ENCODE measurements at regions not wholly inside any gene's neighbourhood (a gene's known extent, or its start where the extent isn't known, plus 50 kb on each side); places are given as distances from the start of the nearest gene placed in this dataset.

DNA sequence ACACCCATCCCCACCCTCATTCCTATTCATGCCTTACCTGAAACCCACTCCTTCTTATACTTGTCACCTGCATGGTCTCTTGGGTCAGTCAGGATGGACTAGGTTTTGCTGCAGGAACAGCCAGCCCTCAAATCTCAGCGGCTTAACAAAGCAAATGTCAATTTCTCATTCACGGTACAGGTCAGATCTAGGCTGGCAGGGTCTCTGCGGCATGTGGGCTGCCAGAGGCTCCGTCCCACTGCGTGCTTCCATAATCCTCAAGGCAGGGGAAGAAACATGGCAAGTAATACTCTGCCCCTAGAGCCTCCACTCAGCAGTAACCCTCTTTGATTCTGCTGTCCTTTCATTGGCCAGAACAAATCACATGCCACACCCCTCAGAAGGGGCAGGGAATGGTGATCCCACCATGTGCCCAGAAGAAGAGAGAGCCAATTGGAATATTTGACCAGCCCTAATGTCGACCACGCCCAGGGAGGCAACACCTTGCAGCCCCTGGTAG is 114.9 kb upstream of the ZMIZ1 start:
- H3K4me3 Mint-ChIP-seq (ENCODE audit: unreplicated experiment) = no peak overlapping the region

GRCh38 chr10:78954689-78955088 is 114.1 kb upstream of the ZMIZ1 start:
- Mint-ChIP-seq H3K27me3 (ENCODE audit: unreplicated experiment) (peaks cover 8% of the 10 kb centered on the region), H3K36me3 (ENCODE audit: unreplicated experiment) (no peaks in the 10 kb centered on the region), H3K27ac (ENCODE audit: unreplicated experiment) (no peak overlapping the region), H3K4me1 (ENCODE audit: low read depth, unreplicated experiment) (peaks cover under 1% of the 10 kb centered on the region), H3K9me3 (ENCODE audit: unreplicated experiment) (peaks cover 7% of the 10 kb centered on the region), H3K4me3 (ENCODE audit: unreplicated experiment) (no peak overlapping the region)
- TF ChIP-seq CTCF (IDR thresholded peaks at IDR 0.05; ENCODE audit: partially characterized antibody, unreplicated experiment) = no peak
- no peak for DNase-seq

More for the DNA sequence above, 114.9 kb upstream of the ZMIZ1 start:
- Mint-ChIP-seq H3K27me3 (ENCODE audit: unreplicated experiment) (peaks cover 8% of the 10 kb centered on the region), H3K27ac (ENCODE audit: unreplicated experiment) (no peak overlapping the region), H3K4me1 (ENCODE audit: low read depth, unreplicated experiment) (no peaks in the 10 kb centered on the region), H3K9me3 (ENCODE audit: unreplicated experiment) (peaks cover 7% of the 10 kb centered on the region), H3K36me3 (ENCODE audit: unreplicated experiment) (no peaks in the 10 kb centered on the region)
- no peak for DNase-seq
- no peak for TF ChIP-seq CTCF (IDR thresholded peaks at IDR 0.05; ENCODE audit: partially characterized antibody, unreplicated experiment)

DNA sequence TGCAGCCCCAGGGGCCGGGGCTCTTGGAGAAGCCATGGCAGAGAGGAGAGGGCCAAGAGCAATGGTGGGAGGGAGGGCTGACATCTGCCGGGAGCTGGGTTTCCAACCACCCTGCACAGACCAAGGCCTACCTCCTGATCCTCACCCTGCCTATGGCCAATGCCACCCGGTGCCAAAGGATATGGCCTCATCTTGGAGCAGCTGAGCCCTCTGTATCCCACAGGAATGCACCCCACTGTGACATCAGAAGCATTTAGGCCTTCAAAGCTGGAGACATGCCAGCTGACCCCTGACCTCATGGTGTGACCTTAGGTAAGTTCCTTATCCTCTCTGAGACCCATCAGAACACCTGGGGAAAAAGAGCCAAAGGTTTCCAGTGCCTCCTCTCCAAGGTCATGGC is 113.6 kb upstream of the ZMIZ1 start:
- Mint-ChIP-seq H3K4me1 (ENCODE audit: low read depth, unreplicated experiment) (peaks cover 3% of the 10 kb centered on the region), H3K4me3 (ENCODE audit: unreplicated experiment) (no peak overlapping the region), H3K36me3 (ENCODE audit: unreplicated experiment) (no peaks in the 10 kb centered on the region), H3K27ac (ENCODE audit: unreplicated experiment) (no peak overlapping the region), H3K9me3 (ENCODE audit: unreplicated experiment) (peaks cover 8% of the 10 kb centered on the region), H3K27me3 (ENCODE audit: unreplicated experiment) (peaks cover 8% of the 10 kb centered on the region)
- TF ChIP-seq CTCF (IDR thresholded peaks at IDR 0.05; ENCODE audit: partially characterized antibody, unreplicated experiment) = no peak
- no peak for DNase-seq

DNA sequence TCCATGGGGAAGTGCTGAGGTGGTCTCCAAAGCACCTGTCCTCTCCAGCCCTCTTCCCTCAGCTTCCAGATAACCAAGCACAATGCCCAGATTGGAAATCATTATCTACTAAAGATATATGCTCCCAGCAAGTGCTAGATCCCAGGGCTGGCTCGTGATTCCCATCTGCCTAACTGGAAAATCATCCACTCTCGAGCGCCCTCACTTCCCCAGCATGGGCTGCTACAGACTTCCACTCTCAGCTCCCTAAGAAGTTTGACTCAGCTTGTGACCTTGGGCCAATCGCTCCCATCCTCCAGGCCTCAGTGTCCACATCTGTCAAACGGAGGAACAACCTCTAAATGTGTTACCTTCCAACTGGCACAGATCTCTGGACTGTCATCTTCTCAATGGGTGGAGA is 112.4 kb upstream of the ZMIZ1 start:
- Mint-ChIP-seq H3K9me3 (ENCODE audit: unreplicated experiment) (peaks cover 8% of the 10 kb centered on the region), H3K27me3 (ENCODE audit: unreplicated experiment) (peaks cover 8% of the 10 kb centered on the region), H3K36me3 (ENCODE audit: unreplicated experiment) (no peaks in the 10 kb centered on the region), H3K27ac (ENCODE audit: unreplicated experiment) (no peak overlapping the region), H3K4me1 (ENCODE audit: low read depth, unreplicated experiment) (peaks cover 3% of the 10 kb centered on the region), H3K4me3 (ENCODE audit: unreplicated experiment) (no peak overlapping the region)
- no peak for DNase-seq
- TF ChIP-seq CTCF (IDR thresholded peaks at IDR 0.05; ENCODE audit: partially characterized antibody, unreplicated experiment) = no peak

DNA sequence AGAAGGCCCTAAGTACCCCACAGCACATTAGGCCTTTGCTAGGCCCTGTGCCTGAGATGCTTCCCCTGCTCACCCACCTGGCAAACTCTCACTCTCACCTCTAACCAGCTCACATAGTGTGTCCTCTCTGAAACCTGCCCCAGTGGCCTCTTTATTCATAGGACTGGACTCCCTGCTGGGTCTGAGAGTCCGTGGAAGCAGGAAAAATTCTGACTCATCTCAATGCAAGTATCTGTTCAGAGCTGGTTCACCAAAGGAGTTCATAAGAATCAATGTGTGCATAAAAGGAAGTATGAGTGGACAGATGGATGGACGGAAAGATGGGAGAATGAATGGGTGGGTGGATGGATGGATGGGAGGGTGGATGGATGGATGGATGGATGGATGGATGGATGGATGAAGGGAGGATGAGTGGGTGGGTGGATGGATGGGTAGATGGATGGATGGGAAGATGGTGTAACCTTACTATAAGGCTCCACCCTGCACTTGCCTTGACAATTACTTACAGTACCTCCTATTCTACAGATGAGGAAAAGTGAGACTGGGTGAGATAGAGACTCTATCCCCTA is 111.2 kb upstream of the ZMIZ1 start:
- Mint-ChIP-seq H3K9me3 (ENCODE audit: unreplicated experiment) (peaks cover 6% of the 10 kb centered on the region), H3K4me3 (ENCODE audit: unreplicated experiment) (no peak overlapping the region), H3K36me3 (ENCODE audit: unreplicated experiment) (no peaks in the 10 kb centered on the region), H3K4me1 (ENCODE audit: low read depth, unreplicated experiment) (peaks cover 5% of the 10 kb centered on the region), H3K27ac (ENCODE audit: unreplicated experiment) (no peak overlapping the region), H3K27me3 (ENCODE audit: unreplicated experiment) (peaks cover 2% of the 10 kb centered on the region)
- DNase-seq = no peak
- TF ChIP-seq CTCF (IDR thresholded peaks at IDR 0.05; ENCODE audit: partially characterized antibody, unreplicated experiment) = no peak
